ENCODE measurements at regions not wholly inside any gene's neighbourhood (a gene's known extent, or its start where the extent isn't known, plus 50 kb on each side); places are given as distances from the start of the nearest gene placed in this dataset.

DNA sequence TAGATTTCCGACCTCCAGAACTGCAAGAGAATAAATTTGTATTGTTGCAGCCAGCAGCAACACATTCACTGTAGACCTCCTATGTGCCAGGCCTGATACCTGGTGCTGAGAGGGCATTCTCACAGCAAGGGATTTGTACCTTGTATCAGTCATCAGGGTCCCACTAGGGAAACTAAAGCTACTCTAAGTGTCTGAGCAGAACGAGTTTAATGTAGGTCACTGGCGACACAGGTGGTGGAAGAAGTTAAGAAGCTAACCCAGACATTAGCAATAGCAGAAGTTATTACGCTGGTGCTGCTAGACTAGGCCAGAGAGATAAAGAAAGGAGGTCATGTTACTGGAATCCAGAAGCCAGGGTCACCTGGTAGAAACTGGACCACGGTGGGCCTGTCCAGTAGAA, 60.5 kb upstream of the BCL6 start:
- no peak overlapping the region for H3K4me3 Mint-ChIP-seq
- 100% methylated on average over 3 of the region's 5 CpGs for WGBS (ENCODE audit: insufficient coverage)
- intact Hi-C loops (cut with micrococcal nuclease), result no loop called here

DNA sequence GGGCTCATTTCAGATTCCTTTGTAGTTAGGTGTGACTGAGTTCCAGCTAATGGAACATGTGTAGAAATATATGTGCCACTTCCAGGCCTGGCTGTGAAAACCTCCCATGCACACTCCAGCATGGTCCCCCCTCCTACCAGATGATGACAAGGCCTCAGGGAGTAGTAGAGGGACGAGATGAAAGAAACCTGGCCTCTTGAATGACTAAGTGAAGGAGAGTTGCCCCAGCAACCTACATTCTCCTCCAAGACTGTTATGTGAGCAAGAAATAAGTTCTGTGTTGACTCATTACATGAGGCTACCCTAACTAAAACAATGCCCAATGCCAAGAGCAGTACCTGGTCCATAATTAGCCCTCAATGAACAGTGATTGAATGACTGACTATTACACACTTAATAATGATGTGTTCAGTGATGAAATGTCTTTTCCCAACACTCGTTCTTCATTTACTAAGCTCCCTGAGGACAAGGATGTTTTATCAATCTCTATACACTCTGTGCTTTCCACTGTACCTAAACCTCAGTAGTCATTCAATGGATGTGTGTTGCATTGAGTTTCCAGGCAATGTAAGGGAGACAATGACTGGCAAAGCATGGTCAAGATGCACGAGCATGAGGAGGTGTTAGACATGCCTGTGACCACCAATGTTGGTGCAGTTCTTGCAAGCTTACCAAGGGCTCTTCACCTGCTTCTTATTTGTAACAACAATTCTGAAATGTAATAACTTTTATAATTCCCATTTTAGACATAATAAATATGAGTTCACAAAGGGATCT, 62.0 kb upstream of the BCL6 start:
- Histone ChIP-seq H3K27ac (ENCODE audit: low read length in 2 of 2) (no peak overlapping the region), H3K79me2 (ENCODE audit: control insufficient read depth, insufficient read depth, low read length) (no peaks in the 10 kb centered on the region), H3K9ac (ENCODE audit: low read length) (no peak overlapping the region), H3K9me3 (ENCODE audit: control extremely low read depth in 1 of 3, control insufficient read depth in 2 of 3, insufficient read depth in 1 of 3, low read length in 2 of 3) (no peaks in the 10 kb centered on the region), H3K4me2 (replicated peaks; ENCODE audit: low read depth, low read length, poor library complexity, severe bottlenecking) (no peak overlapping the region), H3K27me3 (replicated peaks in 1 of 4; ENCODE audit: control extremely low read depth in 1 of 4, control insufficient read depth in 3 of 4, insufficient read depth in 4 of 4, low read length in 3 of 4) (peaks cover 0 to 3% (median 0%) of the 10 kb centered on the region in 4 experiments), H3K4me1 (ENCODE audit: control insufficient read depth in 2 of 2, insufficient read depth in 2 of 2, low read length in 2 of 2) (peaks cover 0 to 13% of the 10 kb centered on the region in 2 donors), H4K20me1 (ENCODE audit: control insufficient read depth, insufficient read depth, low read length, poor library complexity, severe bottlenecking) (no peaks in the 10 kb centered on the region), H2AFZ (ENCODE audit: insufficient read depth, low read depth, low read length, poor library complexity, severe bottlenecking) (no peak overlapping the region), H3K4me3 (ENCODE audit: control extremely low read depth in 1 of 5, extremely low read depth in 1 of 5, insufficient read depth in 1 of 5, low read depth in 2 of 5, low read length in 4 of 5) (no peak overlapping the region), H3K36me3 (replicated peaks in 1 of 2; ENCODE audit: control extremely low read depth in 1 of 2, control insufficient read depth in 1 of 2, extremely low read depth in 1 of 2, insufficient read depth in 2 of 2, low read length in 1 of 2) (no peaks in the 10 kb centered on the region)
- Mint-ChIP-seq H3K4me1 (peaks cover 21% of the 10 kb centered on the region), H3K27me3 (peaks cover 6% of the 10 kb centered on the region), H3K9me3 (ENCODE audit: insufficient read depth) (no peaks in the 10 kb centered on the region), H3K4me3 (no peak overlapping the region), H3K27ac (no peak overlapping the region)
- ATAC-seq (ENCODE audit: low read depth) (no peak), DNase-seq (no peak)
- intact Hi-C loops (cut with micrococcal nuclease), result no loop called here
- ChIA-PET POLR2A (no interaction called here), CTCF (interaction anchor here (1.0 kb wide), 1 partner anchor 62 kb away, joined by 3 read pairs; the partner anchor contains the start of gene BCL6)
- 67% methylated on average over 1 of the region's 3 CpGs for WGBS (ENCODE audit: insufficient coverage)
- no peak for TF ChIP-seq EZH2 (IDR thresholded peaks at IDR 0.05; ENCODE audit: borderline replicate concordance, insufficient read depth, low read depth, low read length, poor library complexity, severe bottlenecking)
- TF ChIP-seq, protein P1, sequence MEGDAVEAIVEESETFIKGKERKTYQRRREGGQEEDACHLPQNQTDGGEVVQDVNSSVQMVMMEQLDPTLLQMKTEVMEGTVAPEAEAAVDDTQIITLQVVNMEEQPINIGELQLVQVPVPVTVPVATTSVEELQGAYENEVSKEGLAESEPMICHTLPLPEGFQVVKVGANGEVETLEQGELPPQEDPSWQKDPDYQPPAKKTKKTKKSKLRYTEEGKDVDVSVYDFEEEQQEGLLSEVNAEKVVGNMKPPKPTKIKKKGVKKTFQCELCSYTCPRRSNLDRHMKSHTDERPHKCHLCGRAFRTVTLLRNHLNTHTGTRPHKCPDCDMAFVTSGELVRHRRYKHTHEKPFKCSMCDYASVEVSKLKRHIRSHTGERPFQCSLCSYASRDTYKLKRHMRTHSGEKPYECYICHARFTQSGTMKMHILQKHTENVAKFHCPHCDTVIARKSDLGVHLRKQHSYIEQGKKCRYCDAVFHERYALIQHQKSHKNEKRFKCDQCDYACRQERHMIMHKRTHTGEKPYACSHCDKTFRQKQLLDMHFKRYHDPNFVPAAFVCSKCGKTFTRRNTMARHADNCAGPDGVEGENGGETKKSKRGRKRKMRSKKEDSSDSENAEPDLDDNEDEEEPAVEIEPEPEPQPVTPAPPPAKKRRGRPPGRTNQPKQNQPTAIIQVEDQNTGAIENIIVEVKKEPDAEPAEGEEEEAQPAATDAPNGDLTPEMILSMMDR (IDR thresholded peaks at IDR 0.05), result no peak

More for the DNA sequence above, 60.5 kb upstream of the BCL6 start:
- H3K79me2 ChIP-seq (ENCODE audit: control insufficient read depth, insufficient read depth, low read length), result no peaks in the 10 kb centered on the region
- no peak overlapping the region for H3K4me2 ChIP-seq (replicated peaks; ENCODE audit: low read depth, low read length, poor library complexity, severe bottlenecking)
- H3K27me3 Mint-ChIP-seq, result peaks cover 6% of the 10 kb centered on the region
- H4K20me1 ChIP-seq (ENCODE audit: control insufficient read depth, insufficient read depth, low read length, poor library complexity, severe bottlenecking), result no peaks in the 10 kb centered on the region
- no peak overlapping the region for H3K9ac ChIP-seq (ENCODE audit: low read length)
- no peak overlapping the region for H3K4me3 ChIP-seq (ENCODE audit: control extremely low read depth in 1 of 5, extremely low read depth in 1 of 5, insufficient read depth in 1 of 5, low read depth in 2 of 5, low read length in 4 of 5)
- peaks cover 0 to 16% of the 10 kb centered on the region in 2 donors for H3K4me1 ChIP-seq (ENCODE audit: control insufficient read depth in 2 of 2, insufficient read depth in 2 of 2, low read length in 2 of 2)
- H3K36me3 ChIP-seq (replicated peaks in 1 of 2; ENCODE audit: control extremely low read depth in 1 of 2, control insufficient read depth in 1 of 2, extremely low read depth in 1 of 2, insufficient read depth in 2 of 2, low read length in 1 of 2), result no peaks in the 10 kb centered on the region
- H2AFZ ChIP-seq (ENCODE audit: insufficient read depth, low read depth, low read length, poor library complexity, severe bottlenecking), result no peak overlapping the region
- DNase-seq (no peak), ATAC-seq (ENCODE audit: low read depth) (no peak)
- H3K27ac Mint-ChIP-seq, result no peak overlapping the region
- no peaks in the 10 kb centered on the region for H3K9me3 ChIP-seq (ENCODE audit: control extremely low read depth in 1 of 3, control insufficient read depth in 2 of 3, insufficient read depth in 1 of 3, low read length in 2 of 3)
- peaks cover 21% of the 10 kb centered on the region for H3K4me1 Mint-ChIP-seq
- H3K9me3 Mint-ChIP-seq (ENCODE audit: insufficient read depth), result no peaks in the 10 kb centered on the region
- H3K27me3 ChIP-seq (replicated peaks in 1 of 4; ENCODE audit: control extremely low read depth in 1 of 4, control insufficient read depth in 3 of 4, insufficient read depth in 4 of 4, low read length in 3 of 4), result peaks cover 0 to 5% (median 0%) of the 10 kb centered on the region in 4 experiments
- no peak overlapping the region for H3K27ac ChIP-seq (ENCODE audit: low read length in 2 of 2)
- CTCF ChIA-PET, result no interaction called here
- TF ChIP-seq, protein P1 (IDR thresholded peaks at IDR 0.05), result no peak
- no peak for TF ChIP-seq EZH2 (IDR thresholded peaks at IDR 0.05; ENCODE audit: borderline replicate concordance, insufficient read depth, low read depth, low read length, poor library complexity, severe bottlenecking)
- POLR2A ChIA-PET, result no interaction called here

All from B cell (primary cell).